GM18909 (cell line): ENCODE measurements at regions not wholly inside any gene's neighbourhood (a gene's known extent, or its start where the extent isn't known, plus 50 kb on each side); places are given as distances from the start of the nearest gene placed in this dataset.

Source experiments
- ATAC-seq: cut with Tn5 transposase; IDR thresholded peaks from one replicate; pipeline ENCODE4 v1.9.1; 2021; ENCODE audit warnings: mild to moderate bottlenecking; ENCODE audit not compliant: unreplicated experiment, poor library complexity

- ATAC-seq = no peak
Measured at GRCh38 chr13:58151452-58151851, 519.9 kb downstream of the PCDH17 start.

GRCh38 chr13:58160980-58161379, 529.4 kb downstream of the PCDH17 start:
- no peak for ATAC-seq

DNA sequence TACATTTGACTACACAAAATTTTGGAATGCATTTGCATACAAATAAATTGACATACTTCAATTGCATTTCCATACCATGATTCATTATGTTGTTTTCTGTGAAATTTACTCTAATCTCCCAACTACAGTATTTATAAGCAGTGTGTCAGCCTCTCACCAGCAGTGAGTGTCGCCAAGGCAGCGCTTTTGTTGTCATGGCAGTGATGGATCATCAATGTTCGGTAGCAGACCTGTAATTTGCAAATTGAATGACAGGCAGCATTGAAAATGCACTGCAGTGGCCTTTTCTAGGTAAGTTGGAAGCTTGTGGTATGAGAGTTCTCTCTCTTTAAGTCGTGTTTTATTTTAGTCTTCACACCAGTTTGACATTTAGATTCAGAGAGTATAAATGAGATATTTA, 534.1 kb downstream of the PCDH17 start:
- no peak for ATAC-seq

- no peak for ATAC-seq
Measured at GRCh38 chr13:58181111-58181510, 549.6 kb downstream of the PCDH17 start.

GRCh38 chr13:58187881-58188280, 556.3 kb downstream of the PCDH17 start:
- no peak for ATAC-seq

DNA sequence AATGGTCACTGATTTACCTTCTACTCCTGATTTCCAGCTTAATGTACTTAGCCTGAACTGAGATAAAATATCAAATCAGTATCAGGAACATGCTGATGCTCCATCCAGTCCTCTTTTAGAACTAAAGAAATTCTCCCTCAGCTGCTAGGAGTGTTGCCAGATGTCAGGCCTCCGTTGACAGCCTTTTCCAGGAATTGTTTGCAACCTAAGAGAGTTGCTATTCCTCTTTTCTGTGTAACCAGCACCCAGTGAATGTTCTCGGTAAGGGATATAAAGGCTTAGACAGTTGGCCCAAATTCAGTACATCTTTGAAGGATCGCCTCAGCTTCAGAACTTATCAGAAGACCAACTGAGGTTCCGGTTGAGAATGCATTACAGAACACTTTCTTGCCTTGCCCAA, 559.0 kb downstream of the PCDH17 start:
- no peak for ATAC-seq

GRCh38 chr13:58191754-58192153, 560.2 kb downstream of the PCDH17 start:
- no peak for ATAC-seq

DNA sequence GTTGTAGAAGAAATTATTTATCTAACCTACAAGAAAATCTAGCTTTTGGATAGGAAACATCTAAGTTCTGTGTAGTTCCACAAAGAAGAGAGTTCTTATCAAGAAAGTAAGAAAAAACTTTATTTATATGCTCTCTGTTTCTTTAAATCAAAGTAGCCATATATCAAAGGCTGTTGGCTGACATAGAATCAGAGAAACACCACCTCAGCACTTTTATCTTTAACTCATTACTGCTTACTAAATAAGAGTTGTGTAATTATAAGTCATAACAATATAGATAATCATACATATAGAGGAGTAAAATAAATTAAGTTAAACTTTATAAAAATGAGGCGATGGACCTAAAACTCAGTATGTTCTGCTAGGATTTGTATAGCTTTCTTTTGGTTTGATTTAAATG, 570.6 kb downstream of the PCDH17 start:
- ATAC-seq = no peak

GRCh38 chr13:58207501-58207900, 576.0 kb downstream of the PCDH17 start:
- ATAC-seq = no peak

DNA sequence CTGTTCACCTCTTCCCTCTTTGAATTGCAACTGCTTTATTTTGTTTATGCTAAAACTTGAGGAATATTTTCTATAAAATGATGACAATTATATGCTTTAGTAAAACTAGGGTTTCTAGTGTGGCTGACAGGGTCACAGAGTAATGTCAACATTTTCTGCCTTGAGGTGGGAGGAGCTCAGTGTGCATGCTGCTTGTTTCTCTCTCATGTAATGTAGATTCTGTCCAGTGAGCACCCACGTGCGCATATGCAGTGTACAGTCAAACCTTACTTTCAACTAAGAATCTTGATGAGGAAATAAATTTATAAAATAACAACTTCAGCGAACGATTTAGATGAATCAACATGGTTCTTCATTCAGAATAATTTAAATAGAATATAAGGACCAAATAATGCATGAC, 603.9 kb downstream of the PCDH17 start:
- no peak for ATAC-seq

DNA sequence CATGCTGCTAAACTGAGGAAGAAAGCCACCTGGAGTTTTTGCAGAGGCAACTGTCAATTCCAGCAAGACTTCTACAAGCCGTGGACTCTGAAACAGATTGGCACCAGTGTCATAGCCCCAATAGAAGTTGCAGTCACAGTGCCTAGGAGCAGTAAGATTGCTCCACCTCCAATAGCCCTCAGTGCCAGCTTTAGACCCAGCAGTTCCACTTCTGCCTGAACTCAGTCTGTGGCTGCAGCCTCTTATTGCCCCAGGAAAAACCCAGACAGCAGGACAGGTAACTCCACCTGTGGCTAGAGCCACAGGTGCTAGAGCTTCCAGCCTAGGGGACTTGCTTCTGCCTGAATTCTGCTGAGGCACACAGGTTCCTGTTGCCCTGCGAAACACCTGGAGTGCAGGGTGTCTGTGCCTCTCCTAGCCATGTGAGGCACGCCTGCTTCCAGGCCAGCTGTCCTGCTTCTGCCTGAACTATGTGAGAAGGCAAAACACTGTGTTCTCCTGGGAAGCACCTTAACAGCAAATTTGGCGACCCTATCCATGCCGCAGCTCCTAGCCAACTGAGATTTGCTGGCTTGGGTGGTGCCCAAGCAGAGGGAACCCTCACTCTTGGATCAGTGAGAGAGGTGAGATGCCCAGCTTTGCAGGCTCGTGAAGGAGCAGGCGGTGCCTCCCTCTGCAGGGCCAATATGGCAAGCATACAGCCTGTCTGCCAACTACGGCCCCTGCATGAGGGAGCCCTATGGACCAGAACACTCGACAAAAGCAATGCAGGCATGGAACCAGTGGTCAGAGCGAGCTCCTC, 607.6 kb downstream of the PCDH17 start:
- no peak for ATAC-seq

GRCh38 chr13:58239774-58240268, 608.3 kb downstream of the PCDH17 start:
- no peak for ATAC-seq

DNA sequence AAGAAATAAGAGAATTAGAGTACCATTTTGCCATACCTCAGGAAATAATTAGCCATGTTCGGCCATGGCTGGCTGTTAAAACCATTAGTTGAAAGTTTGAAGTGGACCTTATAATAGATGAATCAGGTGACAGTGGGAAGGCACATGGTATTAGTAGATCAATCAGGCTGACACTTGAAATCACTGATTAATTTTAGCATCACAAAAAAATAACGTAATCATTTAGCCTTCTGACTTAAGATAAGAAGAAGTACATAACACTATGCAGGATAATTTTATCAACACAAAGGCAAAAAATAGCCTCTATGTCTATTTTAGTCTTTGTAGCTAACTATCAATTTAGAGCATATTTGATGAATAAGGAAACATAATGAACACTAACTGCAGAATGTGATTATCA, 615.5 kb downstream of the PCDH17 start:
- no peak for ATAC-seq

DNA sequence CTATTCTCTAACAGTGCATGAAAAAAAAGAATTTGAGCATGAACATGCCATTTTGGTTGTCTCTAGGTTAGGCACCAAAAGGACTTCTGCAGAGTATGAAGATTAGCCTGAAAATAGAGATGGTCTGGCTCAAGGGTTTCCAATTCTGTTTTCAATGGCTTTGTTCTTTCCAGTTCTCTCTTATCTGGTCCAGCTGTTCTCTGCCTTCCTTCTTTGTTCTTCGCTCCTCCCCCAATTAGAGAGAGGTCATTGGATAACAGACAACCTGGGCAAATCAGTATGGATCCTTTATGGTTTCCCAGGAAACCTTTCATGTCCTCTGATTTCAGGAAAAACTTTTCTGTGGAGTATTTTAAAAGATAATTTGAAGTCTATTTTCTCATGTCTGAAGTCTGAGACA, 623.4 kb downstream of the PCDH17 start:
- no peak for ATAC-seq

DNA sequence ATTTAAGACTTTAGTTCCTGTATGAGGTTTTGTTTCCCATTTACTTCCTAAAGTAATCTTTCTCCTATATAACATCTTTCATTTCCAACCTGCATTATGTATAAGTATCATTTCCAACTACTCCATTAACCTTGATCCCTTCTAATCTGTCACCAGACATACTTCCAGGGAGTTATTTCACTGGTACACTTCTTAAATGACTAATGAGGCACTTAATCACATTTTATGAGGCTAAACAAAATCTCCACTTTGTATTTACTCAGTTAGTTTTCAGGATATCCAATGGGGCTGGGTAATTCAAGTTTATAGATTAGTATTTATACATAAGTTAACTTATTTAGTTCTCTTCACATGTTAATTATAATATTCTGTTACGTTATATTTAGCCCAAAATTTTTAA, 634.7 kb downstream of the PCDH17 start:
- no peak for ATAC-seq

DNA sequence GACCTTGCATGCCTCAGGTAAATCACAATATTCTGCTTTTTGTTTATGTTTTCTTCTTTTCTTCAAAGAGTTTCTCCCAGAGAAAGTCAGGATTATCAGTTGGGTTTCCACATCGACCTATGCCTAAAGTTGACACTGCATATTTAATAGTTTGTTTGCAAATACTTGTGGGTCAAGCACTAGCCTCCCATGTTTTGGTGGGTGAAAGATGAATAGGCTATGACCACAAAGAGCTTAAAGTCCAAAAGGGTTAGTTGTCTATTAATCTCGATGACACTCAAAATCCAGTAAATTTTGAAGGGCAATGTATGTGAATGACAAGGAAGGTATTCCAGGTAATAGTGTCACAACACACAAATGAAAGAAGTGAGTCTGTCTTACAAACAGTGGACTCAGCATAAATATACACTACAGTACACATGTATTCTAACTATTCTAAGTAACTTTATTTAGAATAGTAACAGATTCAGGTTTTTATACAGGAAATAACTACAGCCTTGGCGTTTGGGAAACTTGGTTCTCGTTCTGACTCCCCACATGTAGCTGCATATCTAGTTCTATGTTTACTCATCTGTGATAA, 667.1 kb downstream of the PCDH17 start:
- ATAC-seq = no peak

DNA sequence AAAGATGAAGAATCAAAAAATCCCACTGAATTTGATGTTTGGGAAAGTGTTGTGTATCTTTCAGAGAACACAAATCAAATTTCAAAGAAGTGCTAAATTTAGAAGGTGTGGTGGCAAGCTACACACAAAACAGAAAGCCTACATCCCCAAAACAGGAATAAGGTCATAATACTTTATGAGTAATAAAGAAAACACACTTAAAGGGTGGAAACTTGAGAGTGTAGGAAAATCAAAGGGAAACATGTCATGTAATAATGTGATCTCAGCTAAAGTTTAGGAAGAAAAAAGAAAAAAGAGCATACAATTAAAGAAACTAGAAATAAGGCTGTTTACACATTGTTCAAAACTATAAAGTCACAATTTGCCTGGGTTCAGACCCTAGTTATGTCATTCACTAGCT, 668.7 kb downstream of the PCDH17 start:
- ATAC-seq = no peak

GRCh38 chr13:58300974-58301681, 669.6 kb downstream of the PCDH17 start:
- no peak for ATAC-seq

- no peak for ATAC-seq
Measured at GRCh38 chr13:58302349-58302748, 670.8 kb downstream of the PCDH17 start.

- no peak for ATAC-seq
Measured at GRCh38 chr13:58306062-58306461, 674.5 kb downstream of the PCDH17 start.

- no peak for ATAC-seq
Measured at GRCh38 chr13:58313219-58313618, 681.7 kb downstream of the PCDH17 start.
